Loucy (cell line): ENCODE measurements at regions not wholly inside any gene's neighbourhood (a gene's known extent, or its start where the extent isn't known, plus 50 kb on each side); places are given as distances from the start of the nearest gene placed in this dataset.

Source experiments
- EZH2phosphoT487 ChIP-seq: fragments of 200-600 bp; IDR thresholded peaks from 2 replicates; pipeline ENCODE4 v1.6.1; 2018; ENCODE audit warnings: antibody characterized with exemption, mild to moderate bottlenecking, moderate library complexity, borderline replicate concordance
- TF ChIP-seq, protein P1 (sequence below): fragments of 200-600 bp; sonication (generic); conservative IDR thresholded peaks from 2 replicates; pipeline ENCODE4 v1.5.1; 2014; ENCODE audit warnings: mild to moderate bottlenecking, antibody characterized with exemption, low read length

- TF ChIP-seq, protein P1, sequence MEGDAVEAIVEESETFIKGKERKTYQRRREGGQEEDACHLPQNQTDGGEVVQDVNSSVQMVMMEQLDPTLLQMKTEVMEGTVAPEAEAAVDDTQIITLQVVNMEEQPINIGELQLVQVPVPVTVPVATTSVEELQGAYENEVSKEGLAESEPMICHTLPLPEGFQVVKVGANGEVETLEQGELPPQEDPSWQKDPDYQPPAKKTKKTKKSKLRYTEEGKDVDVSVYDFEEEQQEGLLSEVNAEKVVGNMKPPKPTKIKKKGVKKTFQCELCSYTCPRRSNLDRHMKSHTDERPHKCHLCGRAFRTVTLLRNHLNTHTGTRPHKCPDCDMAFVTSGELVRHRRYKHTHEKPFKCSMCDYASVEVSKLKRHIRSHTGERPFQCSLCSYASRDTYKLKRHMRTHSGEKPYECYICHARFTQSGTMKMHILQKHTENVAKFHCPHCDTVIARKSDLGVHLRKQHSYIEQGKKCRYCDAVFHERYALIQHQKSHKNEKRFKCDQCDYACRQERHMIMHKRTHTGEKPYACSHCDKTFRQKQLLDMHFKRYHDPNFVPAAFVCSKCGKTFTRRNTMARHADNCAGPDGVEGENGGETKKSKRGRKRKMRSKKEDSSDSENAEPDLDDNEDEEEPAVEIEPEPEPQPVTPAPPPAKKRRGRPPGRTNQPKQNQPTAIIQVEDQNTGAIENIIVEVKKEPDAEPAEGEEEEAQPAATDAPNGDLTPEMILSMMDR: no peak
- no peak for TF ChIP-seq EZH2phosphoT487
Measured at GRCh38 chr11:110376021-110376420, 53.7 kb upstream of the FDX1 start.
